IMR-90 (cell line): ENCODE measurements at regions not wholly inside any gene's neighbourhood (a gene's known extent, or its start where the extent isn't known, plus 50 kb on each side); places are given as distances from the start of the nearest gene placed in this dataset.

Source experiments
- ATAC-seq: fragments of 200-7000 bp; cut with Tn5 transposase; 2 replicates; pipeline ENCODE4 v1.9.1; 2020; ENCODE audit warnings: low read depth, mild to moderate bottlenecking, moderate library complexity
- BruUV-seq: library from RNA; stranded (reverse); fragments of 400-500 nt; replicated peaks from 2 replicates; lab custom pipeline; 2021; lab: Mats Ljungman, UMichigan
- CTCF ChIA-PET: fragments of 300-600 bp; formaldehyde crosslinking; extraction: SDS; loops from one replicate; lab custom pipeline; 2021; ENCODE audit warnings: antibody characterized with exemption; lab: Yijun Ruan, JAX
- POLR2A ChIA-PET: fragments of 300-600 bp; sonication (Branson Sonifier 250); formaldehyde crosslinking; loops from one replicate; lab custom pipeline; 2022; ENCODE audit warnings: antibody characterized with exemption; ENCODE audit not compliant: unreplicated experiment; lab: Charles Lee
- DNase-seq: peaks from one replicate; pipeline ENCODE4 v3.0.0; 2013
- H2AFZ ChIP-seq: replicated peaks from 2 replicates; pipeline ENCODE3; 2013; ENCODE audit warnings: low read length, mild to moderate bottlenecking; ENCODE audit not compliant: poor library complexity
- H2AK5ac ChIP-seq: 2 replicates; pipeline ENCODE4 v1.6.1; 2013; ENCODE audit warnings: low read depth, low read length, inconsistent platforms
- H2AK9ac ChIP-seq: replicated peaks from 2 replicates; pipeline ENCODE3; 2013; ENCODE audit warnings: mild to moderate bottlenecking, low read depth, low read length, moderate library complexity; ENCODE audit not compliant: poor library complexity
- H2BK120ac ChIP-seq: 2 replicates; pipeline ENCODE4 v1.6.1; 2013; ENCODE audit warnings: low read depth, low read length, inconsistent platforms
- H2BK15ac ChIP-seq: 3 replicates; pipeline ENCODE4 v1.6.1; 2013; ENCODE audit warnings: low read depth, low read length, inconsistent platforms
- H2BK20ac ChIP-seq: 2 replicates; pipeline ENCODE4 v1.6.1; 2013; ENCODE audit warnings: low read depth, mild to moderate bottlenecking, inconsistent platforms, low read length, moderate library complexity
- H2BK5ac ChIP-seq: 2 replicates; pipeline ENCODE4 v1.6.1; 2013; ENCODE audit warnings: mild to moderate bottlenecking, low read depth, low read length, inconsistent platforms; ENCODE audit not compliant: poor library complexity, severe bottlenecking
- H3K14ac ChIP-seq: replicated peaks from 2 replicates; pipeline ENCODE4 v1.6.1; 2013; ENCODE audit warnings: low read depth, low read length, inconsistent platforms
- H3K18ac ChIP-seq: 2 replicates; pipeline ENCODE4 v1.6.1; 2013; ENCODE audit warnings: low read depth, low read length, control low read depth
- H3K23ac ChIP-seq: 2 replicates; pipeline ENCODE4 v1.6.1; 2013; ENCODE audit warnings: low read depth, low read length, inconsistent platforms
- H3K27ac ChIP-seq: 2 replicates; pipeline ENCODE4 v1.5.1; 2013; ENCODE audit warnings: mild to moderate bottlenecking, control low read depth, low read length; ENCODE audit not compliant: insufficient read depth
- H3K27me3 ChIP-seq: 2 replicates; pipeline ENCODE4 v1.6.1; 2013; ENCODE audit warnings: low read length; ENCODE audit not compliant: control insufficient read depth, insufficient read depth
- H3K36me3 ChIP-seq: 2 replicates; pipeline ENCODE4 v1.6.1; 2013; ENCODE audit warnings: low read length, mixed read lengths; ENCODE audit not compliant: control insufficient read depth, insufficient read depth
- H3K4ac ChIP-seq: 2 replicates; pipeline ENCODE4 v1.6.1; 2013; ENCODE audit warnings: low read depth, low read length, inconsistent platforms
- H3K4me1 ChIP-seq: 2 replicates; pipeline ENCODE4 v1.6.1; 2013; ENCODE audit warnings: low read length, mixed read lengths; ENCODE audit not compliant: control insufficient read depth, insufficient read depth
- H3K4me2 ChIP-seq: 2 replicates; pipeline ENCODE4 v1.6.1; 2013; ENCODE audit warnings: low read depth, mild to moderate bottlenecking, control low read depth, low read length, moderate library complexity
- H3K4me3 ChIP-seq: 2 replicates; pipeline ENCODE4 v1.5.1; 2013; ENCODE audit warnings: low read depth, mild to moderate bottlenecking, control low read depth, low read length, moderate library complexity; ENCODE audit not compliant: insufficient read depth
- H3K56ac ChIP-seq: 2 replicates; pipeline ENCODE4 v1.6.1; 2013; ENCODE audit warnings: low read length, inconsistent platforms; ENCODE audit not compliant: insufficient read depth; ENCODE audit errors: extremely low read depth
- H3K79me1 ChIP-seq, 2 experiments: 2 replicates each; pipeline ENCODE4 v1.6.1; 2013; ENCODE audit warnings: low read length in 2 of 2, inconsistent platforms in 1 of 2, low read depth in 1 of 2
- H3K9ac ChIP-seq: 2 replicates; pipeline ENCODE4 v1.6.1; 2013; ENCODE audit warnings: low read depth, low read length, control low read depth
- H3K9me1 ChIP-seq: 2 replicates; pipeline ENCODE4 v1.6.1; 2013; ENCODE audit warnings: low read length, inconsistent platforms; ENCODE audit not compliant: insufficient read depth
- H3K9me3 ChIP-seq: 2 replicates; pipeline ENCODE4 v1.6.1; 2013; ENCODE audit warnings: low read length; ENCODE audit not compliant: control insufficient read depth, insufficient read depth
- H4K20me1 ChIP-seq: 2 replicates; pipeline ENCODE4 v1.6.1; 2013; ENCODE audit warnings: low read length, inconsistent platforms; ENCODE audit not compliant: insufficient read depth
- H4K5ac ChIP-seq: 2 replicates; pipeline ENCODE4 v1.6.1; 2013; ENCODE audit warnings: mild to moderate bottlenecking, low read depth, low read length, control low read depth
- H4K8ac ChIP-seq, 2 experiments: 2 replicates each; pipeline ENCODE4 v1.6.1; 2013; ENCODE audit warnings: low read depth in 2 of 2, low read length in 2 of 2, control low read depth in 1 of 2, inconsistent platforms in 1 of 2
- H4K91ac ChIP-seq: 2 replicates; pipeline ENCODE4 v1.6.1; 2013; ENCODE audit warnings: low read depth, low read length, inconsistent platforms; ENCODE audit not compliant: insufficient read depth
- BHLHE40 ChIP-seq: fragments of 150-350 bp; IDR thresholded peaks from 2 replicates; pipeline ENCODE4 v1.6.1; 2016; ENCODE audit warnings: mild to moderate bottlenecking, low read depth, low read length
- MXI1 ChIP-seq: IDR thresholded peaks from 2 replicates; pipeline ENCODE4 v1.6.1; 2012; ENCODE audit warnings: low read depth, mild to moderate bottlenecking, low read length, moderate library complexity, borderline replicate concordance
- WGBS, 2 experiments: methylation state at CpG; one replicate each; pipeline versions ENCODE4 v1.1.5 to v1.1.7; 2013; ENCODE audit warnings: missing lambda C conversion rate in 2 of 2; ENCODE audit not compliant: insufficient read length in 1 of 2; ENCODE audit errors: extremely low coverage in 2 of 2; 5-methylcytosine and 5-hydroxymethylcytosine counted together
- dilution Hi-C: fragments of 300-500 bp; cut with HindIII; formaldehyde crosslinking; loops from one replicate; pipeline ENCODE4 v1.14.3; 2018; ENCODE audit warnings: low sequenced_read_pairs; ENCODE audit not compliant: unreplicated experiment
- in situ Hi-C: fragments of 300-500 bp; cut with MboI; formaldehyde crosslinking; loops from 3 replicates; pipeline ENCODE4 v1.14.3; 2019; ENCODE audit warnings: low sequenced_read_pairs, inconsistent platforms, mixed read lengths
- intact Hi-C: fragments of 100-400 bp; cut with micrococcal nuclease; formaldehyde crosslinking; loops from 2 replicates; pipeline ENCODE4 v1.10.0; 2022

- Histone ChIP-seq H3K14ac (no peak overlapping the region), H3K23ac (no peak overlapping the region), H2AK9ac (no peak overlapping the region), H4K91ac (no peak overlapping the region), H2AK5ac (no peak overlapping the region), H3K4me2 (no peak overlapping the region), H2BK20ac (no peak overlapping the region), H2BK5ac (no peak overlapping the region), H2BK120ac (no peak overlapping the region), H4K5ac (no peak overlapping the region), H3K56ac (no peak overlapping the region), H3K79me1 (no peaks in the 10 kb centered on the region), H3K4ac (no peak overlapping the region; the same call in 1 of the 2 replicates), H3K18ac (no peak overlapping the region), H4K20me1 (no peaks in the 10 kb centered on the region), H2BK15ac (0 out of 3 replicates have a peak overlapping the region, but pooled peaks have one; percentile 1), H3K36me3 (no peaks in the 10 kb centered on the region), H3K9ac (no peak overlapping the region), H3K4me1 (peaks cover 11% of the 10 kb centered on the region), H3K27ac (no peak overlapping the region), H3K27me3 (no peaks in the 10 kb centered on the region), H2AFZ (peak overlapping the region; percentile 9), H3K9me3 (no peaks in the 10 kb centered on the region), H3K4me3 (no peak overlapping the region), H4K8ac (no peak overlapping the region), H3K9me1 (no peaks in the 10 kb centered on the region)
- POLR2A ChIA-PET = no interaction called here
- dilution Hi-C loops = no loop called here
- ATAC-seq (peak; percentile 67), DNase-seq (peak; percentile 46)
- no CpG with 5 or more reads among the region's 4 CpGs for WGBS, 2 experiments
- intact Hi-C loops = loop anchor here (2.0 to 10.0 kb wide), 4 partner anchors 123 to 830 kb away; partner anchors contain the start of gene TRIB2
- in situ Hi-C loops = no loop called here
- CTCF ChIA-PET = interaction anchor here (0.6 to 1.0 kb wide), 2 partner anchors 46 to 829 kb away, joined by 3 to 5 read pairs; no protein-coding TSS in a partner anchor
- no TSS peak for BruUV-seq
- TF ChIP-seq BHLHE40 (peak; percentile 26; the same call in 1 of the 2 replicates), MXI1 (no peak)
These were observed 431.2 kb downstream of the LPIN1 start for GRCh38 chr2:12177455-12178288.
